C4-2B (cell line): ENCODE measurements at regions not wholly inside any gene's neighbourhood (a gene's known extent, or its start where the extent isn't known, plus 50 kb on each side); places are given as distances from the start of the nearest gene placed in this dataset.

ENCODE experiments used
- ZFX ChIP-seq: fragments of 450-650 bp; IDR thresholded peaks from 2 replicates; pipeline ENCODE4 v1.6.1; 2017
- TF ChIP-seq, protein P1 (sequence below): fragments of 450-650 bp; conservative IDR thresholded peaks from 2 replicates; pipeline ENCODE4 v1.5.1; 2017; ENCODE audit warnings: mild to moderate bottlenecking

GRCh38 chr1:96185181-96185580 lies 536.4 kb upstream of the PTBP2 start:
- TF ChIP-seq, protein P1, sequence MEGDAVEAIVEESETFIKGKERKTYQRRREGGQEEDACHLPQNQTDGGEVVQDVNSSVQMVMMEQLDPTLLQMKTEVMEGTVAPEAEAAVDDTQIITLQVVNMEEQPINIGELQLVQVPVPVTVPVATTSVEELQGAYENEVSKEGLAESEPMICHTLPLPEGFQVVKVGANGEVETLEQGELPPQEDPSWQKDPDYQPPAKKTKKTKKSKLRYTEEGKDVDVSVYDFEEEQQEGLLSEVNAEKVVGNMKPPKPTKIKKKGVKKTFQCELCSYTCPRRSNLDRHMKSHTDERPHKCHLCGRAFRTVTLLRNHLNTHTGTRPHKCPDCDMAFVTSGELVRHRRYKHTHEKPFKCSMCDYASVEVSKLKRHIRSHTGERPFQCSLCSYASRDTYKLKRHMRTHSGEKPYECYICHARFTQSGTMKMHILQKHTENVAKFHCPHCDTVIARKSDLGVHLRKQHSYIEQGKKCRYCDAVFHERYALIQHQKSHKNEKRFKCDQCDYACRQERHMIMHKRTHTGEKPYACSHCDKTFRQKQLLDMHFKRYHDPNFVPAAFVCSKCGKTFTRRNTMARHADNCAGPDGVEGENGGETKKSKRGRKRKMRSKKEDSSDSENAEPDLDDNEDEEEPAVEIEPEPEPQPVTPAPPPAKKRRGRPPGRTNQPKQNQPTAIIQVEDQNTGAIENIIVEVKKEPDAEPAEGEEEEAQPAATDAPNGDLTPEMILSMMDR = no peak
- no peak for TF ChIP-seq ZFX
